ENCODE measurements at regions not wholly inside any gene's neighbourhood (a gene's known extent, or its start where the extent isn't known, plus 50 kb on each side); places are given as distances from the start of the nearest gene placed in this dataset.

DNA sequence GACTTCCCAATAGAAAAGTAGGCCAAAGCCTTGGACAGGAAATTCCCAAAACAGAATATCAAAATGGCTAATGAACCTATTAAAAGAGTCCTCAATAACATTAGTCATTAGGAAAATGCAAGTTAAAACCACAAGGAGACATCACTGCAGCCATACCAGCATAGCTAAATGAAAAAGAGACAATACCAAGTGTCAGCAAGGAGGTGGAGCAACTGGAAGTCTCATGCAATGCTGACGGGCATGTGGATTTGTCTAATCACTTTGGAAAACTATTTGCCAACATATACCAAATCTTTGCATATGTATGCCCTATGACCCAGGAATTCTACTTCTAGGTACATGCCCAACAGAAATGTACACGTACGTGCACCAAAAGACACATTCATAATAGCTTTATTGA lies 60.5 kb upstream of the PLEKHG3 start:
- TF ChIP-seq POLR2AphosphoS5 (IDR thresholded peaks at IDR 0.05) (no peak), CTCF (IDR thresholded peaks at IDR 0.05) (no peak)

Measured in sigmoid colon (tissue), 4 donors.